ENCODE measurements at regions not wholly inside any gene's neighbourhood (a gene's known extent, or its start where the extent isn't known, plus 50 kb on each side); places are given as distances from the start of the nearest gene placed in this dataset.

- DNase-seq (ENCODE audit: low read depth): peak; percentile 59
These were observed 80.9 kb upstream of the SLC38A2 start for GRCh38 chr12:46453428-46453827.

- no peak for DNase-seq (ENCODE audit: low read depth)
These were observed 80.2 kb upstream of the SLC38A2 start for GRCh38 chr12:46452776-46453175.

- DNase-seq (ENCODE audit: low read depth): peak; percentile 82
These were observed 79.6 kb upstream of the SLC38A2 start for GRCh38 chr12:46452061-46452615.

GRCh38 chr12:46451276-46452021, 78.9 kb upstream of the SLC38A2 start:
- DNase-seq (ENCODE audit: low read depth): peak; percentile 49

GRCh38 chr12:46450279-46450748, 77.7 kb upstream of the SLC38A2 start:
- peak; percentile 38 for DNase-seq (ENCODE audit: low read depth)

- no peak for DNase-seq (ENCODE audit: low read depth)
These were observed 77.3 kb upstream of the SLC38A2 start for GRCh38 chr12:46449856-46450255.

GRCh38 chr12:46449316-46449715, 76.7 kb upstream of the SLC38A2 start:
- no peak for DNase-seq (ENCODE audit: low read depth)

- peak; percentile 40 for DNase-seq (ENCODE audit: low read depth)
These were observed 74.1 kb upstream of the SLC38A2 start for GRCh38 chr12:46446645-46447044.

- DNase-seq (ENCODE audit: low read depth): peak; percentile 71
These were observed 73.1 kb upstream of the SLC38A2 start for GRCh38 chr12:46445551-46446235.

- DNase-seq (ENCODE audit: low read depth): no peak
These were observed 72.5 kb upstream of the SLC38A2 start for GRCh38 chr12:46445093-46445492.

GRCh38 chr12:46443594-46444263, 71.2 kb upstream of the SLC38A2 start:
- DNase-seq (ENCODE audit: low read depth): no peak

- DNase-seq (ENCODE audit: low read depth): no peak
These were observed 70.2 kb upstream of the SLC38A2 start for GRCh38 chr12:46442738-46443137.

- DNase-seq (ENCODE audit: low read depth): peak; percentile 72
These were observed 69.7 kb upstream of the SLC38A2 start for GRCh38 chr12:46442239-46442638.

- peak; percentile 79 for DNase-seq (ENCODE audit: low read depth)
These were observed 67.4 kb upstream of the SLC38A2 start for GRCh38 chr12:46439793-46440511.

- no peak for DNase-seq (ENCODE audit: low read depth)
These were observed 66.2 kb upstream of the SLC38A2 start for GRCh38 chr12:46438719-46439319.

- no peak for DNase-seq (ENCODE audit: low read depth)
These were observed 65.7 kb upstream of the SLC38A2 start for GRCh38 chr12:46438256-46438655.

GRCh38 chr12:46437469-46437868, 64.9 kb upstream of the SLC38A2 start:
- DNase-seq (ENCODE audit: low read depth): no peak

GRCh38 chr12:46436747-46437146, 64.2 kb upstream of the SLC38A2 start:
- DNase-seq (ENCODE audit: low read depth): no peak

- DNase-seq (ENCODE audit: low read depth): no peak
These were observed 63.1 kb upstream of the SLC38A2 start for GRCh38 chr12:46435625-46436024.

GRCh38 chr12:46435029-46435428, 62.5 kb upstream of the SLC38A2 start:
- DNase-seq (ENCODE audit: low read depth): no peak

- no peak for DNase-seq (ENCODE audit: low read depth)
These were observed 61.3 kb upstream of the SLC38A2 start for GRCh38 chr12:46433829-46434228.

Measured in LHCN-M2 (cell line).